GM18505 (cell line): ENCODE measurements at regions not wholly inside any gene's neighbourhood (a gene's known extent, or its start where the extent isn't known, plus 50 kb on each side); places are given as distances from the start of the nearest gene placed in this dataset.
A peak's percentile ranks its signal among the peaks of the same experiment; 100 is the strongest.

Experiments
- ATAC-seq: cut with Tn5 transposase; IDR thresholded peaks from one replicate; pipeline ENCODE4 v1.9.1; 2021; ENCODE audit not compliant: unreplicated experiment
- POLR2A ChIP-seq: IDR thresholded peaks from 4 replicates; pipeline ENCODE4 v1.6.1; 2011; ENCODE audit warnings: borderline replicate concordance; ENCODE audit not compliant: insufficient read depth, insufficient read length; ENCODE audit errors: extremely low read depth

GRCh38 chr7:24201226-24201625 lies 82.8 kb upstream of the NPY start:
- no peak for ATAC-seq
- no peak for TF ChIP-seq POLR2A

- TF ChIP-seq POLR2A, result no peak
These were observed 71.9 kb upstream of the NPY start for GRCh38 chr7:24212073-24212472.

GRCh38 chr7:24213311-24213710 lies 70.7 kb upstream of the NPY start:
- no peak for TF ChIP-seq POLR2A
- no peak for ATAC-seq

More at GRCh38 chr7:24212073-24212472, 71.9 kb upstream of the NPY start:
- ATAC-seq, result no peak

- no peak for ATAC-seq
- no peak for TF ChIP-seq POLR2A
These were observed 69.3 kb upstream of the NPY start for GRCh38 chr7:24214670-24215069.

- no peak for ATAC-seq
These were observed 67.3 kb upstream of the NPY start for GRCh38 chr7:24216576-24217125.

GRCh38 chr7:24221500-24221899 lies 62.5 kb upstream of the NPY start:
- ATAC-seq, result no peak
- TF ChIP-seq POLR2A, result no peak

More at GRCh38 chr7:24216576-24217125, 67.3 kb upstream of the NPY start:
- no peak for TF ChIP-seq POLR2A

- TF ChIP-seq POLR2A, result no peak
- peak; percentile 49 for ATAC-seq
These were observed 56.9 kb upstream of the NPY start for GRCh38 chr7:24227068-24227467.

- peak; percentile 88 for ATAC-seq
These were observed 56.2 kb upstream of the NPY start for GRCh38 chr7:24227603-24228359.

GRCh38 chr7:24229481-24230226 lies 54.3 kb upstream of the NPY start:
- no peak for ATAC-seq
- no peak for TF ChIP-seq POLR2A

More at GRCh38 chr7:24227603-24228359, 56.2 kb upstream of the NPY start:
- no peak for TF ChIP-seq POLR2A

- no peak for TF ChIP-seq POLR2A
- no peak for ATAC-seq
These were observed 52.5 kb upstream of the NPY start for GRCh38 chr7:24231493-24231892.

GRCh38 chr7:24233386-24233785 lies 50.6 kb upstream of the NPY start:
- TF ChIP-seq POLR2A, result no peak
- ATAC-seq, result no peak
